Fibroblast of skin of scalp (primary cell): ENCODE measurements at regions not wholly inside any gene's neighbourhood (a gene's known extent, or its start where the extent isn't known, plus 50 kb on each side); places are given as distances from the start of the nearest gene placed in this dataset.

Experiments
- DNase-seq: peaks from one replicate; pipeline ENCODE4 v3.0.0-alpha.2; 2013

DNA sequence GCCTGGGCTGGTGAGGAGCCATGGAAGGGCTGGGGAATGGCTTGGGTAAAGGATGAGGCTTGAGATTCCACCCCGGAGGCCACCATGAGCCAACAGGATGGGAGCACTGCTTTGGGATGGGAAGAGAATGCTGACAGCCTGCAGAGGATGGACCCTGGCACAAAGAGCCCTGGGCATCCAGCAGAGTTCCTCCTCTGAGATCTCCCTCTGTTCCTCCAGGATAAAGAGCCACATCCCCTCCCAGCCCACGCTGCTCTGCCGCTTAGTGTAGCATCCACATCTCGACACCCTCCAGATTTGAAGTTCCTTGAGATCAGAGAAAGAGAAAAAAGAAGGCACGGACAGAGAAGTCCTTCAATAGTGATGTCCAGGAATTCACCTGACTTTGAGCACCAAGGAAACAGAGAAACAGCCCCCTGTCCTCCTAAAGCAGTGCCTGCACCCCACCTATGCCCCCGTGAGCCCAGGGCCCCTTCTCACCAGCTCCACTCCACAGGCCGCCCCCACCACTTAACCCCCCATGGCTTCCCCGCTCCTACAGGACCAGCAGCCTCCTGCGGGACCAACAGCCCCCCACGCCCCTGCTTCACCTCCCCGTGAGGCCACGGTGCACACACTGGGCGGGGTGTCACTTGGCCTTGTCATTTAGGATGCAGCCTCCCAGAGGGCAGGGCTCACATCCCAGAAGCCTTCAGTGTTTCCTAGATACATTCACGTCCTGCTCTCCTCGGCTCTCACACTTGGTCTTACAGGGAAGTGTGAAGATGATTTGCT lies 180.5 kb downstream of the SHANK2 start:
- DNase-seq = no peak

DNA sequence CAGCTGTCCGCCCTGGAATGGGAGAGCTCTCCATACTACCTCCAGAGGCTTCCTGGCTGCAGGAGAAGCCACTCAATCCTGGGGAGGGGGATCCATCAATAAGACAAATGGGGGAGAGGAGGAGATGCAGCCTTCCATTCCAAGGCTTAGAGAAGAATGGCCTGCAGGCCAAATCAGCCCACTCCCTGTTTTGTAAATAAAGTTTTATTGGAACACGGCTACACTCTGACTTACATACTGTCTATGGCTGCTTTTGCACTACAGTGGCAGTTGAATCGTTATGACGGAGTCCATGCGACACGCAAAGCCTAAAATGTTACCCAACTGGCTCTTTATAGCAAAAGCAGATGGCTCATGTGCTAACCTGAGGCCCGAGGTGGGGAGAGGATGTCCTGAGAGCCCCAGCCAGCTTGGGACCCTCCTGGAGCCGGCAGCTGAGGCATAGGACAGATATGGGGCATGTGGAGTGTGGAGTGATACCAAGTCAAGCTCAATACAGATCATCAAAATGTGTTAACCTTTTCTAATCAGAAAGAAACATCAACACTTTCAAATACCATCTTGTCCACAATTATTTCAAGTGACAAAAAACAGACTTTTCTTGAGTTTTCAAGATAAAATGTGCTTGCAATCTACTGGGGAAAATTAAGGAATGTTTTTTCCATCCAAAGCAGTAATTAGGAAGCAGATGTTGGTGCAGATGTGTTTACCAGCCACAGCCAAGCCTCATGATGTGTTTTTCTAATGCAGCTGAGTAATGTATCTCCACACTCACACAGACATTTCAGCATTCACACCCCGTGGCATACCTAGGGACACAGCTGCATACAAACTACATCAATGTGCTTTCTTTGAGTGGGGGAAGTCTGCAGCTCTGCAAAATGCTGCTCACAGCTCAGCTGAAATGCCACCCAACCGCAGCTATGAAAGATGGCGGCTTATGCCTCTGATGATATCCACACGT lies 181.6 kb downstream of the SHANK2 start:
- DNase-seq = no peak

DNA sequence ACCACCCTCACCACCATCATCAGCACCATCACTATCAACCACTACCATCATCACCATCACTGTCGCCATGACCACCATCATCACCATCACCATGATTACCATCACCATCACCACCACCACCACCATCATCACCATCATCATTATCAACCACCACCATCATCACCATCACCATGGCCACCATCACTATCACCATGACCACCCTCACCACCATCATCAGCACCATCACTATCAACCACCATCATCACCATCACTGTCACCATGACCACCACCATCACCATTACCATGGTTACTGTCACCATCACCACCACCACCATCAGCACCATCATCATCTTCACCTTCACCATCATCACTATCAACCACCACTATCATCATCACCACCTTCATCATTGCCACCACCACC lies 183.4 kb downstream of the SHANK2 start:
- DNase-seq = no peak

DNA sequence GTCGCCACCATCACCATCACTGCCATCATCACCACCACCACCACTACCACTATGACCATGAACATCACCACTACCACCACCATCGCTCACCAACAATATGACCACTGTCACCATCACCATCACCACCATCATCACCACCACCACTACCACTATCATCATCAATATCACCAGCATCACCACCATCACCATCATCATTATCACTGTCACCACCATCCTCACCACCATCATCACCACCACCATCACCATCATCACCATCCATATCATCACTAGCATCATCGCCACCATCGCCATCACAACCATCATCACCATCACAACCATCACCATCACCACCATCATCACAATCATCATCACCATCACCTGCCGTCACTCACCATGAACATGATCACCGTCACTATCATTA lies 184.6 kb downstream of the SHANK2 start:
- DNase-seq = no peak

DNA sequence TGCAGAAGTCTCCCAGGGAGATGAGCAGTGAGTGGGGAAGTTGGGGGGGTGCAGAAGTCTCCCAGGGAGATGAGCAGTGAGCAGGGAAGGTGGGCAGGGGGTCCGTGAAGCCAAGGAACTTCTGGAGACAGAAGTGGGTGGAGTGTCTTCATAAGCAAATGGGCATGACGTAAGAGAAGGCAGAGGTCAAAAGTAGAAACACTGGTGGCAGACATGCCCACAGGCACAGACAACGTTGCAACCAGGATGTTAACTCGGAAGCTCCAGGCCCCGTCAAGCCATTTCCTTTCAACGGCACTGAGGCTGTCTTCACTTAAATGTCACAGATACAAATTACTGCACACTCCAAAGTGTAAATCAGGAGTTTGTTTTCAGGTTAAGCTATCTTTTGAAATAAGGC lies 186.1 kb downstream of the SHANK2 start:
- DNase-seq = no peak

DNA sequence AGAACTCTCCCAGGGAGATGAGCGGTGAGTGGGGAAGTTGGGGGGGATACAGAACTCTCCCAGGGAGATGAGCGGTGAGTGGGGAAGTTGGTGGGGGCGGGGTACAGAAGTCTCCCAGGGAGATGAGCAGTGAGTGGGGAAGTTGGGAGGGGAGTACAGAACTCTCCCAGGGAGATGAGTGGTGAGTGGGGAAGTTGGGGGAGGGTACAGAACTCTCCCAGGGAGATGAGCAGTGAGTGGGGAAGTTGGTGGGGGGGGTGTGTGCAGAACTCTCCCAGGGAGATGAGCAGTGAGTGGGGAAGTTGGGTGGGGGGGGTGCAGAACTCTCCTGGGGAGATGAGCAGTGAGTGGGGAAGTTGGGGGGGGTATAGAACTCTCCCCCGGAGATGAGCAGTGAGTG lies 186.5 kb downstream of the SHANK2 start:
- peak; percentile 8 for DNase-seq

DNA sequence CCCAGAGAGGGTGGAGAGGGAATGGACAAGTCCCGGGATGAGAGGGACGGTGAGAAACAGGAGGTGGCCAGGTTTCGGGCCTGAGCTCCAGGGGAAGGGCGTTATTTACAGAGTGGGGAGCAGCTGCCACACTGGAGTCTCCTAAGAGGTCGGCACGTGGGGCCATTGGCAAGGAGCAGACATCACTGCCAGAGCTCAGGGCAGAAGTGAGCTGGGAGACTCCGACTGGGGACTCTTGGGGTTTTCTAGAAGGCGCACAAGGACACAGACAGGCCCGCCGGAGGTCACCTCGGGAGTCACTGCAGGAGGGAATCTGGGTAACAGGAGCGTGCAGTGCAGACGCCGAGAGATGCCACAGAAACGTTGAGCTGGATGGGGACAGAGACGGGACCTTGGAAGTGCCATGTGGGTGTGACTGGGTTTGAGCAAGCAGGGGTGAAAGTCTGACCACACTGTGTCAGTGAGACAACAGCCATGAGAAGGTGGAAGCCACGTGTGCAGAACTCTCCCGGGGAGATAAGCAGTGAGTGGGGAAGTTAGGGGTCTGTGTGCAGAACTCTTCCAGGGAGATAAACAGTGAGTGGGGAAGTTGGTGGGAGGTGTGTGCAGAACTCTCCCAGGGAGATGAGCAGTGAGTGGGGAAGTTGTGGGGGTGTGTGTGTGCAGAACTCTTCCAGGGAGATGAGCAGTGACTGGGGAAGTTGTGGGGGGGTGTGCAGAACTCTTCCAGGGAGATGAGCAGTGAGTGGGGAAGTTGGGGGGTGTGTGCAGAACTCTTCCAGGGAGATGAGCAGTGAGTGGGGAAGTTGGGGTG lies 187.5 kb downstream of the SHANK2 start:
- no peak for DNase-seq

DNA sequence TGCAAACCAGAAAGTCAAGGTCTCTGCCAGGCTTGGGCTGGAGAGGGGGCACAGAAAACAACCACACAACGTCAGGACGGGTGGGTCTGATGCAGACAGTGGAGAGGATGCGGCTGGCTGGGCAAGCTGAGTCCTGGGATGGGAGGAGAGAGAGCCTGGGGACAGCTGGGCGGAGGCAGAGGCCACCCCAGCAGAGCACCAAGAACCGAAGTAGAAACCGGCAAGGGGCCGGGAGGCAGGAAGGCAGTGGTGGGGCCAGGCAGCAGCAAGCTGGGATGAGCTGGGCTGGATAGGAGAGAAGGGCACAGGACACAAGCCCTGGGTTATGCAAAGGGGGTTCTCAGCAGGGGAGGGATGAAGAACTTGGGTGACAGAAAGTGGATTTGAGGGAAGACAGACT lies 188.2 kb downstream of the SHANK2 start:
- DNase-seq = no peak

DNA sequence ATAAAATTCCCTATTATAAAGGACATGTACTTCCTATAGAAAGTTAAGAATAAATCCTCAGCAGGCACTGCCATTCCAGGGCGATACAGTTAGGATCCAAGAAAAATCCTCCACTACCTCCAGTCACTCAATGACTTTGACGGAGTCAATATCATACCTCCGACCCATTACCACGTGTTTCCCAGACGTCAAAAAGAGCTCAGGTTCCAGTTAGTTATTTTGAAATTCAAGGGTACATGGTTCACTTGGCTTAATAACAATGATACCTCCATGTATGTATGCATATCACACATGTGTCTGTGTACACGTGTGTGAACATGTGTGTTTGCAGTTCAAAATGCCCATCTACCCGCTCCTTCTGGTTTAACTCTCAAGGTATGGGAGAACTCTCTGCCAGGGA lies 189.2 kb downstream of the SHANK2 start:
- DNase-seq = no peak

DNA sequence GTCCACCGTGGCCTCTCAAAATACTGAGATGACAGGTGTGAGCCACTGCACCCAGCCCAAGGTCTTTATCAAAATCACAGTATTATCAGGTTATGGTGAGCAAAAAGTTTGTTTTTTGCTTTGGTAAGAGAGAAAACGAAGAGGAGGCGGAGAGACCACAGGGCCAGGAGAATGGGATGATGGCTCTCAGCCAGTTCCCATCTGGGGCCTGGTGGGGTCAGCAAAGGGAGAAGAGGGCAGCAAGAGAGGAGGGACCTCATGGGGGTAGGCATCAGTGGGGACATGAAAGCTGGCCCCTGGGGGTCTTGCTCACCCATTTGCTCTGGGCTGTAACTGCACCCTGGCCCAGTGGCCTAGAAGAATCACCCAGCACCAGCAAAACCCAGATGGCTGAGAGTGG lies 190.2 kb downstream of the SHANK2 start:
- DNase-seq = no peak

DNA sequence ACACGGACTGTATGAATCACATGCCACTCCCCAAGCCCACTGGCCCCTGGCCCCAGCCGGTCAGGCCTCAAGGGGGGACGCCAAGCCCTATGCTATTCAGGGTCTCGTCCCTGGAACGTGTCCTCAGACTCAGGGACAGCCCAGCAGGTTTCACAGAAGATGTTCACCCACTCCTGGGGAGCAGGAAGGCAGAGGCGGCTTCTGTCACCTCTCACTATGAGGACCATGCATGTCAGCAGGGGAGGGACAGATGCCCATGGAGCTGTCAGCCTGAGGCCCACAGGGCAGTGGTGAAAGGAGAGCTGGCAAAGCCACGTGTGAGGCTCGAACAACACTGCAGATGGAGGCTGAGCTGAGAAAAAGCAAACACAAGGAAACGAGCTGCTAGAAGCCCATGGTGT lies 192.0 kb downstream of the SHANK2 start:
- DNase-seq = no peak

DNA sequence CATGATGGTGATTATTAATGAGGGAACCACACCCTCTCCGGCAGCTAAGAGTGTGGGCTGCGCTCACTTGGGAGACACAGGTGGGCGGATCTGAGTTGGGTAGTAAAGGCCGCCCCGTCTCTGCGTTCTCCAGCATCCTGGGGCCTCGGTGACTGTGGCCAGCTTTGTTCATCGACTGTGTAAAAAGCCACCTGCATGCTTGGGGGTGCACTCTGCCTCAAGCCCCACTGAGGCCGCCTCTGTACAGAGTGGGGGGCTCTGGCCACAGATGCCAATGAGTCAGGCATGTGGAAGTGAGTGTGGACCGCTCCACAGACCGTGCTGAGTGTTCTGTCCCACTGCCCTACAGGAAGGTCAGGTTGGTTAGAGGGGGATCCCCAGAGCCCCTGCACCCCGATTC lies 192.7 kb downstream of the SHANK2 start:
- DNase-seq = no peak

DNA sequence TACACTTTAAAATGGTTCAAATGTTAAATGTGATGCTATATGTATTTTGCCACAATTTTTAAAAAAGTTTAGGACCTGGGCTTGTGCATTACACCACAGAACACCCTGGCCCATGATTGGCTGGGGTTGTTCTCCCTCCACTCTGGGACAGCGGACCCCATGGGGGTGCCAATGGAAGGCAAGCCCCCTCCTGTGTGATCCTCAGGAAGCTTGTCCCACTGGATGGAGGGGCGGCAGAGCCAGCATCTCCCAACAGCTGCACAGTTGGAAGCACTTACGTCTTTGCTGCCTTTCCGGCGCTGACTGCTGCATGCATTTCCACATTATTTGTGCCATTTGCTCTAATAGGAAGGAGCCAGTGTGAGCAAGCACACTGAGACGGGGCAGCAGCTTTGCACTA lies 196.5 kb downstream of the SHANK2 start:
- no peak for DNase-seq
